Large intestine (tissue), 3 donors: ENCODE measurements at regions not wholly inside any gene's neighbourhood (a gene's known extent, or its start where the extent isn't known, plus 50 kb on each side); places are given as distances from the start of the nearest gene placed in this dataset.
"Not testable (repeated sequence)": the region's sequence is repeated elsewhere in the genome, so short reads cannot be mapped to it uniquely, and the experiment has no call there.

Source experiments
- DNase-seq, 2 donors: peaks; one replicate each; pipeline versions ENCODE4 v3.0.0 to v3.0.0-alpha.2; 2013
- H3K27ac ChIP-seq: one replicate; pipeline ENCODE4 v1.5.1; 2013; ENCODE audit warnings: low read length
- H3K27me3 ChIP-seq: 2 replicates; pipeline ENCODE4 v1.6.1; 2013; ENCODE audit warnings: low read length; ENCODE audit not compliant: control insufficient read depth, insufficient read depth
- H3K36me3 ChIP-seq: 2 replicates; pipeline ENCODE4 v1.6.1; 2013; ENCODE audit warnings: low read length; ENCODE audit not compliant: control insufficient read depth, insufficient read depth
- H3K4me1 ChIP-seq: one replicate; pipeline ENCODE4 v1.6.1; 2013; ENCODE audit warnings: low read length; ENCODE audit not compliant: control insufficient read depth, insufficient read depth
- H3K4me3 ChIP-seq: one replicate; pipeline ENCODE4 v1.5.1; 2013; ENCODE audit warnings: low read length
- H3K9me3 ChIP-seq: one replicate; pipeline ENCODE4 v1.6.1; 2013; ENCODE audit warnings: mild to moderate bottlenecking, low read depth, low read length, moderate library complexity; ENCODE audit not compliant: control insufficient read depth
- WGBS: methylation state at CpG from one replicate; pipeline ENCODE4 v1.1.5; 2013; ENCODE audit warnings: low lambda C conversion rate; ENCODE audit not compliant: insufficient coverage; 5-methylcytosine and 5-hydroxymethylcytosine counted together

DNA sequence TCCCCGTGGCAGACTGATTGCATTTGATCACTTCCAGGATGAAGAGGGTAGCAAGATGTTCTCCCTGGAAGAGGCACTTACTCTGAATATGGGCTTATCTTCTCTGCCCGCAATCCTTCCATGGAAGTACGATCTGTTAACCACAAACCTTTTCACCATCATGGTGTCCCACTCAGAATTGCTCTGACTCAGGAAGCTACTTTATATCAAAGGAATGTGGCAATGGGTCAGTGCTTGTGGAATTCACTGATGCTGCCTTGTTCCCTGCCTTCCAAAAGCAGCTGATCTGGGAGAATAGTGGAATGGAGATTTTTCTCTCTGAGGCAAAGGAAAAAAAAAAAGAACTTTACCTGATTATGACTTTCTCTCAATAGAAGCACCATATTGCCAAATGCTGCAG is 306.1 kb upstream of the WSB1 start:
- H3K9me3 ChIP-seq, H3K27ac ChIP-seq, DNase-seq, H3K4me1 ChIP-seq, H3K36me3 ChIP-seq, H3K27me3 ChIP-seq, H3K4me3 ChIP-seq: not testable (repeated sequence)
- no CpG with 5 or more reads among the region's 3 CpGs for WGBS

DNA sequence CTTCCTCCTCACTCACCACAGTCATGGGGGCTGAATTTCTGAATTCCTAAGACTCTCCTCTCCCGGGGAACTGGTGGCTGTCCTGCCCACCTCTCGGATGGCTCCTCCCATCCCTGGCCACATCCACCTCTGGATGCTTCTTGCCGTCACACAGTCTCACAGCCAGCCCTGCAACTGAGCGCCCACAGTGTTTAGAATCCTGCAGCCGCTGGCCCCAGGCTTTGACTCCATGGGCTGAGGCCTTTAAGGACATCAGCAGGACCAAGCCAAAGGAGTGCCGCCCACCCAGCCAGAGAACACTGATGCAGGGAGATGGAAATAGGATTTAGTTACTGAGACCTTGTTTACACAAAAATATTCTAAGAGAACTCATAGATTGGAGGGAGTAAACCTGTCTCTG is 299.3 kb upstream of the WSB1 start:
- WGBS = no CpG with 5 or more reads among the region's 6 CpGs
- not testable (repeated sequence) for H3K36me3 ChIP-seq, H3K27ac ChIP-seq, H3K4me1 ChIP-seq, H3K27me3 ChIP-seq, DNase-seq, H3K9me3 ChIP-seq, H3K4me3 ChIP-seq

DNA sequence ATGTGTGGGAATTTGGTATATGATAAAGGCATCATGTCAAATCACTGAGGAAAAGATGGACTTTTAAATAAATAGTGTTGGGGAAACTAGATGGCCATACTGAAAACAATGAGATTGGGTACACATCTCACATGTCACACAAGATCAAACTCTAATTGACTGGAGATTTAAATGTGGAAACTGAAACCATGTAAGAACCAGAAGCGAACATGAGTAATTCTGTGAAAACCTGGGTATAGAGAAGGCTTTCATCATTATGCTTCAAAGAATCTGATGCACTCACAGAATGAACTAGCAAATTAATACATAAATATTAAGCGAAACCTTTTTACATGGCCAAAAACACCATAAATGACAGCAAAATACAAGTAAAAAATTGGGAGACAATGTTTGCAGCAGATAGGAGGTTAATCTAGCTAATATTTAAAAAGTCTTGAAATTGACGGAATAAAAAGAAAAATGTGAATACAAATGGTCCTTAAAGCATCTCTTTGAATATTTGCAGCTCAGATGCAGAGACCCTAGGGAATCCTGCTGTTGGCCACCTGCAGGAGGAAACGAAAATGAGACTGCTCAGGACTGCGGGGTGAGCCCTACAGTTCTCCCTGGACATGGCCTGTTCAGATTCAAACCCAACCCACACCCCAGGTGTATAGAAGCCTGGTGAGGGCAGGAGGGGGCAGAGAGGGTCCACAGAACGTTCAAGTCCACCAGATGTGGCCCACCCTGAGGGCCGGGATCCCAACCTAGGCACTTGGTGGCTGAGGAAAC is 297.6 kb upstream of the WSB1 start:
- WGBS = 76% methylated on average over 2 of the region's 7 CpGs

DNA sequence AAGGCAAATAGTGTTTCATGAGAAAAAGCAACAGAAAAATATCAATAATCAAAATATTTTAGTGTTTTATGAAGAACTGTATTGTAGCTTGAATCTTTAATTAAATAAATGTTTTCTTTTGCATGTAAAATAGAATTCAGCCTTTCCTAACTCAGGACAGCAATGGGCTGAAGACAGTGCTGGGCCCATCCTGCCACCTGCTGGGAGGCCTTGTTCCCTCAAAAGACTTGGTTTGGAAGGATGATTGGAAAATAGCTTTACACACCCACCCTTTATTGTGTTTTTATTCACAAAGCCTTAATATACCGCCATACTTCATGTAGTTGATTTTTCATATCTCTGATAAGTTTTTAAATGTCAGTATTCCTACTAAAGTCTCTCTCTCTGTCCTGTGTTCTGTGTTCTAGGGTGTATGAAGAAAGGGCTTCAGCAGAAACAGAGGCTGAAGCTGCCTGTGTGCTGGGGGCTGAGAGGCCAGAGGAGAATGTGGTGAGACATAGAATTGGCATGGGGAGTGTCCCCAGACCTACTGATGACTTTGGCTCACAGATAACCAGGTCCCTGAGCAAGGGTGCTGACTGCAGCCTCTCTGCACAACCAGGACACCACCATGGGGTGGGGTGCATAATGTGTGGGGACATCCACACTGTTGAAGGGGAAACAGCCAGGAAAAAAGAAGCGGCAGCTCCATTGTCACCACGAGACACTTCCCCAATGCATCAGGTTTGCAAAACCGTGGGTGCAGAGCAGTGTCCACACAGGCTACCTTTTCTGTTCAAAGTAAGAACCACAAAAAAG is 286.0 kb upstream of the WSB1 start:
- H3K27ac ChIP-seq, DNase-seq, H3K36me3 ChIP-seq, H3K4me1 ChIP-seq, H3K27me3 ChIP-seq, H3K4me3 ChIP-seq, H3K9me3 ChIP-seq: not testable (repeated sequence)
- no CpG with 5 or more reads among the region's 4 CpGs for WGBS

More for the DNA sequence above, 297.6 kb upstream of the WSB1 start:
- H3K4me3 ChIP-seq, H3K27me3 ChIP-seq, H3K36me3 ChIP-seq, H3K4me1 ChIP-seq, H3K27ac ChIP-seq, H3K9me3 ChIP-seq, DNase-seq: not testable (repeated sequence)

DNA sequence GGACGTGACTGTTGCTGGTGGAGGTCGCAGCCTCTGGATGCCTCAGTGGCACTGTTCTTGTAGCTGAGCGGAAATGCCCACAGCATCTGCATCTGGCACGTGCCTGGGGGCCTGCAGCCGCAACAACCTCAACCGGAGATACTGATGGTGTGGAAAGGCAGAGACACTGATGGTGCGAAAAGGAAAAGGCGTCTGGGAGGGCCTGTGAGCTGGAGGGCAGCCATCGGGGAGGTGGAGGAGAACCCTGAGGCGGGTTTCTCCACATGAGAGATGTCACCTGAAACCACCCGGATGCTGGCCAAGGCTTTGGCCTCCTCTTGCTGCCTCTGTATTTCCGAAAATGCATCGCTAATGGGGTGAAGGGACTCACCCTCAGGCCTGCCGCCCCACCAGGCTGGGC is 284.8 kb upstream of the WSB1 start:
- H3K4me1 ChIP-seq = no peaks in the 10 kb centered on the region
- H3K9me3 ChIP-seq = no peaks in the 10 kb centered on the region
- H3K36me3 ChIP-seq = no peaks in the 10 kb centered on the region
- H3K27ac ChIP-seq = no peak overlapping the region
- no peak overlapping the region for H3K4me3 ChIP-seq
- H3K27me3 ChIP-seq = no peaks in the 10 kb centered on the region
- no peak for DNase-seq
- 100% methylated on average over 1 of the region's 14 CpGs for WGBS

DNA sequence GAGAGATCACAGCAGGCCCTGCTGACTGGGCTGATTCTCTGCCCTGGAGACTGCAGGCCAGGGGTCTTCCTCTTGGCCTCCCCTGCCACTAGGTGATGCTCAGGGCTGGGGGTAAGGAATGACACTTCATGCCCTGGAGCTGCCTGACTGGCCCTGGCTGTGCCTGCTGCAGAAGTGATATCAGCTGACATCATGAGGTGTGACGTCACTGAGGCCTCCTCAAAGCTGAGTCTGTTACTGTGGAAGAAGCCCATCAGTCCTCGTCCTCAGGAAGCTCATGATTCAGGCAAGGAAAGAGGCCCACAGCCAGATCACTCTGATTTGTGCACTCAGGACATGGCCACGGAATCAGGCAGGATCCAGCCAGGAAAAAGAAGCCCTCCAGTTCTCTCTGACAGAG is 283.8 kb upstream of the WSB1 start:
- H3K9me3 ChIP-seq, H3K4me1 ChIP-seq, H3K36me3 ChIP-seq, H3K27ac ChIP-seq, DNase-seq, H3K4me3 ChIP-seq, H3K27me3 ChIP-seq: not testable (repeated sequence)
- no CpG with 5 or more reads among the region's 3 CpGs for WGBS

DNA sequence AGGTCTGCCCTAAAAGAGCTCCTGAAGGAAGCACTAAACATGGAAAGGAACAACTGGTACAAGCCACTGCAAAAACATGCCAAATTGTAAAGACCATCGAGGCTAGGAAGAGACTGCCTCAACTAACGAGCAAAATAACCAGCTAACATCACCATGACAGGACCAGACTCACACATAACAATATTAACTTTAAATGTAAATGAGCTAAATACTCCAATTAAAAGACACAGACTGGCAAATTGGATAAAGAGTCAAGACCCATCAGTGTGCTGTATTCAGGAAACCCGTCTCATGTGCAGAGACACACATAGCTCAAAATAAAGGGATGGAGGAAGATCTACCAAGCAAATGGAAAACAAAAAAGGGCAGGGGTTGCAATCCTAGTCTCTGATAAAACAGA is 263.4 kb upstream of the WSB1 start:
- DNase-seq, H3K9me3 ChIP-seq, H3K36me3 ChIP-seq, H3K27me3 ChIP-seq, H3K4me3 ChIP-seq, H3K4me1 ChIP-seq, H3K27ac ChIP-seq: not testable (repeated sequence)
- no CpG with 5 or more reads among the region's 3 CpGs for WGBS

DNA sequence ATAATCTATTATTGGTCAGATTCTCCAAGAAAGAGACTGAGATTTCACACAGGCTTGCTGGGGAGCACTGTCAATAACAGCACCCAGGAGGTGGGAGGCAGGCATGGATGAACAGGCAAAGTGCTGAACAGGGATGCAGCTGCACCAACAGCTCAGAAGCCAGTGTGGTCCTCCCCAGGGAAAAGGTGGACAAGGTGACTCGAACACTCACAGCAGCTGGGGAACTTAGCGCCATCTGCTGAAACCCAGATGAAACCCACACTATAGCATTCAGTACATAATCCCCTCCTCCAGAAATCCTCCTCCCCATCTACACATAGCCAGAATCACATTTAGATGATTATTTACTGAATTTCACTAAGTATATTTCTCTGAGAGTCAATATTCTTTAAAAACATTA is 255.2 kb upstream of the WSB1 start:
- no CpG with 5 or more reads among the region's 2 CpGs for WGBS
- DNase-seq = peak in 1 of 2 donors; percentile 2
- Histone ChIP-seq H3K27me3 (no peaks in the 10 kb centered on the region), H3K4me3 (no peak overlapping the region), H3K36me3 (no peaks in the 10 kb centered on the region), H3K27ac (no peak overlapping the region), H3K9me3 (no peaks in the 10 kb centered on the region), H3K4me1 (no peaks in the 10 kb centered on the region)

DNA sequence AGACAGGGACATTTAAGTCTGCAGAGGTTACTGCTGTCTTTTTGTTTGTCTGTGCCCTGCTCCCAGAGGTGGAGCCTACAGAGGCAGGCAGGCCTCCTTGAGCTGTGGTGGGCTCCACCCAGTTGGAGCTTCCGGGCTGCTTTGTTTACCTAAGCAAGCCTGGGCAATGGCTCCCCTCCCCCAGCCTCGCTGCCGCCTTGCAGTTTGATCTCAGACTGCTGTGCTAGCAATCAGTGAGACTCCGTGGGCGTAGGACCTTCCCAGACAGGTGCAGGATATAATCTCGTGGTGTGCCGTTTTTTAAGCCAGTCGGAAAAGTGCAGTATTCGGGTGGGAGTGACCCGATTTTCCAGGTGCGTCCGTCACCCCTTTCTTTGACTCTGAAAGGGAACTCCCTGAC is 248.9 kb upstream of the WSB1 start:
- 100% methylated on average over 1 of the region's 12 CpGs for WGBS
- not testable (repeated sequence) for DNase-seq

DNA sequence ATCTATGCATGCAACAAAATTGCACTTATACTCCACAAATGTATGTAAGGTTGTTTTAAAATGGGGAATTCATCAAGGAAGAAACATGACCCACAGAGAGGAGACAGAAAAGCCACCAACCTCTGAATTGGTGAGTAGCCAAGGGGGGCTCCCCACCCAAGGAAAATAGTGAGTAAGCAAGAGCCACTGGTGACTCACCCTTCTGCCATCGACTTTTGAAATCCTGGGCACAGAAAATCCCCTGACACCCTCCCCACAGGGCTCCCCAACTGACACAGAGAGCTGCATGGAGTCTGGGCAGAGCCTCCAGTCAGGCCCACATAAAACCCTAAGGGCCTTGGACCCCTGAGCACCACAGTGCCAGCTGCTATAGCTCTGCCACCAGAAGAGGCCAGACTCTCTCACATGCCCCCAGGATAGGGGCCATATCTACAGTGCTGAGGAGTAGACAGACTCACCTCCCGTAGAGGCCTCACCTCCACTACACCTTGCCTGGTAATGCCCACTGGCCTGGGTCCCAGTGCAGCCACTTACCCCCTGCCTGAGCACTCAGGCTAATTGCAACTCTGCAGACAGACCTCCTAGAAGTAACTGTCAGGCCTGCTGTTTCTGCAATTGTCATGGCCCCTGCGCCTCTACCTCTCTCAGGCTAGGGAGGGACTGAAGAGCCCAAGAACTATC is 244.7 kb upstream of the WSB1 start:
- Histone ChIP-seq H3K27ac (no peak overlapping the region), H3K36me3 (no peaks in the 10 kb centered on the region), H3K4me3 (no peak overlapping the region), H3K9me3 (no peaks in the 10 kb centered on the region), H3K4me1 (no peaks in the 10 kb centered on the region), H3K27me3 (no peaks in the 10 kb centered on the region)
- WGBS = no CpG with 5 or more reads among the region's 3 CpGs
- no peak for DNase-seq

More for the DNA sequence above, 248.9 kb upstream of the WSB1 start:
- not testable (repeated sequence) for H3K27me3 ChIP-seq, H3K4me1 ChIP-seq, H3K4me3 ChIP-seq, H3K36me3 ChIP-seq, H3K9me3 ChIP-seq, H3K27ac ChIP-seq
